ENCODE measurements at regions not wholly inside any gene's neighbourhood (a gene's known extent, or its start where the extent isn't known, plus 50 kb on each side); places are given as distances from the start of the nearest gene placed in this dataset.

- 90% methylated on average over 1 of the region's 1 CpG; no CpG with 5 or more reads in 1 of the 2 donors for WGBS, 2 donors (ENCODE audit: low coverage in 1 of 2)
- H3K36me3 ChIP-seq, result no peaks in the 10 kb centered on the region
- ATAC-seq, result no peak
- H3K4me3 ChIP-seq, result no peak overlapping the region
- TF ChIP-seq EP300 (IDR thresholded peaks at IDR 0.05), result no peak
- TF ChIP-seq CTCF (IDR thresholded peaks at IDR 0.05), result no peak
- no peak for TF ChIP-seq POLR2A (IDR thresholded peaks at IDR 0.05)
- TF ChIP-seq POLR2AphosphoS5 (IDR thresholded peaks at IDR 0.05), result no peak
- H3K4me1 ChIP-seq, result no peaks in the 10 kb centered on the region
- no peaks in the 10 kb centered on the region for H3K27me3 ChIP-seq
- H3K27ac ChIP-seq, result no peak overlapping the region
- H3K9me3 ChIP-seq, result no peaks in the 10 kb centered on the region
Measured at GRCh38 chr13:104823709-104824108, 1711.8 kb downstream of the EFNB2 start.

- H3K27me3 ChIP-seq, result no peaks in the 10 kb centered on the region
- WGBS, 2 donors (ENCODE audit: low coverage in 1 of 2), result 5 to 28% methylated on average over 2 to 3 of the region's 3 CpGs
- no peak overlapping the region for H3K4me3 ChIP-seq
- no peak overlapping the region for H3K27ac ChIP-seq
- no peaks in the 10 kb centered on the region for H3K9me3 ChIP-seq
- H3K4me1 ChIP-seq, result no peaks in the 10 kb centered on the region
- no peaks in the 10 kb centered on the region for H3K36me3 ChIP-seq
- TF ChIP-seq CTCF (IDR thresholded peaks at IDR 0.05), result no peak
- no peak for TF ChIP-seq EP300 (IDR thresholded peaks at IDR 0.05)
- TF ChIP-seq POLR2AphosphoS5 (IDR thresholded peaks at IDR 0.05), result no peak
- no peak for TF ChIP-seq POLR2A (IDR thresholded peaks at IDR 0.05)
- ATAC-seq, result no peak
Measured at GRCh38 chr13:104823071-104823470, 1712.4 kb downstream of the EFNB2 start.

GRCh38 chr13:104817271-104817670 is 1718.2 kb downstream of the EFNB2 start:
- H3K27ac ChIP-seq, result no peak overlapping the region
- no peaks in the 10 kb centered on the region for H3K36me3 ChIP-seq
- H3K4me3 ChIP-seq, result no peak overlapping the region
- ATAC-seq, result no peak
- H3K9me3 ChIP-seq, result no peaks in the 10 kb centered on the region
- TF ChIP-seq POLR2AphosphoS5 (IDR thresholded peaks at IDR 0.05) (no peak), CTCF (IDR thresholded peaks at IDR 0.05) (no peak), POLR2A (IDR thresholded peaks at IDR 0.05) (no peak), EP300 (IDR thresholded peaks at IDR 0.05) (no peak)
- no peaks in the 10 kb centered on the region for H3K4me1 ChIP-seq
- WGBS, 2 donors (ENCODE audit: low coverage in 1 of 2), result 85 to 89% methylated on average over 3 to 4 of the region's 4 CpGs
- no peaks in the 10 kb centered on the region for H3K27me3 ChIP-seq

- no peaks in the 10 kb centered on the region for H3K36me3 ChIP-seq
- no peaks in the 10 kb centered on the region for H3K4me1 ChIP-seq
- H3K27ac ChIP-seq, result no peak overlapping the region
- ATAC-seq, result no peak
- TF ChIP-seq EP300 (IDR thresholded peaks at IDR 0.05), result no peak
- WGBS, 2 donors (ENCODE audit: low coverage in 1 of 2), result 55 to 61% methylated on average over 3 to 4 of the region's 4 CpGs
- no peaks in the 10 kb centered on the region for H3K9me3 ChIP-seq
- no peaks in the 10 kb centered on the region for H3K27me3 ChIP-seq
- H3K4me3 ChIP-seq, result no peak overlapping the region
Measured at GRCh38 chr13:104816726-104817125, 1718.7 kb downstream of the EFNB2 start.

GRCh38 chr13:104810242-104810641 is 1725.2 kb downstream of the EFNB2 start:
- H3K4me1 ChIP-seq, result no peaks in the 10 kb centered on the region
- no peaks in the 10 kb centered on the region for H3K27me3 ChIP-seq
- H3K36me3 ChIP-seq, result no peaks in the 10 kb centered on the region
- no peaks in the 10 kb centered on the region for H3K9me3 ChIP-seq
- ATAC-seq, result no peak
- H3K4me3 ChIP-seq, result no peak overlapping the region
- WGBS, 2 donors (ENCODE audit: low coverage in 1 of 2), result 69 to 82% methylated on average over 5 of the region's 5 CpGs
- no peak for TF ChIP-seq POLR2A (IDR thresholded peaks at IDR 0.05)
- no peak for TF ChIP-seq CTCF (IDR thresholded peaks at IDR 0.05)
- TF ChIP-seq POLR2AphosphoS5 (IDR thresholded peaks at IDR 0.05), result no peak
- no peak for TF ChIP-seq EP300 (IDR thresholded peaks at IDR 0.05)
- no peak overlapping the region for H3K27ac ChIP-seq

Measured in gastroesophageal sphincter (tissue), 4 donors.